ENCODE measurements at regions not wholly inside any gene's neighbourhood (a gene's known extent, or its start where the extent isn't known, plus 50 kb on each side); places are given as distances from the start of the nearest gene placed in this dataset.

DNA sequence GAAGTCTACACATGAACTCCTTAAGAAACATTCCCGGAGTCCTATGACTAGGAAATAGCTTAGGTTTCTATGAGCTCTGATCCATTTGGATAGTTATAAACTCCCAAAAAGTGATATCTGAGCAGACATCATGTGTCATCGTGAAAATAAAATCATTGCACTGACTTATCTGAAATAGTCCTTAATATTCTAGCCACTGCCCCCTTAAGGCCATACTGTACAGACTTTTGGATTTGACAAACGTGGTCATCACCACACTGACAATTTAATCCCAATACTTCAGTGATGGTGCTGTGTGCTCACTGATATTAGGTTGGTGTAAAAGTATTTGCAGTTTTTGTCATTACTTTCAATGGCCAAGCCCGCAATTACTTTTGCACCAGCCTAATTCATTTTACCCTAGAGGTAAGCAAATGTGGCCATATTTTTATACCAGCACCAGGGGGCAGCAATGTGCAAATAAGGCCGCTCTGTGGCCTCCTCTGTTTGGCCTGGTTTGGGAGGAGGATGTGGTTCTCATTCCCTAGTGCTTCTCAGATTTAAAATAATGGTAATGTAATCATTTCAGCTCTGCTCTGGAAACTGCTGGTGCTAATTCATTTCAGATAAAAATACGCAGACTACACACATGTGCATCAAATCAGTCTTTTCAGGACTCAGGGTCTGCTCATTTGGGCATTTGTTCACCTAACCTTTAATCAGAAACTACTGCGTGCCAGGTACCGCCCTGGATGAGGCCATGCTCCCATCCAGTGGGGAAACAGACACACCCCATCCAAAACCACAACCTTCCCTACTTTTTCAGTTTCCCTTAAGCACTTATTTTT, 196.4 kb upstream of the C1QTNF7 start:
- Histone ChIP-seq H3K27ac (no peak overlapping the region), H3K4me3 (IDR thresholded peaks at IDR 0.05; ENCODE audit: insufficient read depth, low read depth, low read length) (no peak overlapping the region), H4K20me1 (ENCODE audit: insufficient read depth) (no peaks in the 10 kb centered on the region), H3K4me2 (no peak overlapping the region), H2AFZ (ENCODE audit: low read depth) (no peak overlapping the region), H3K27me3 (ENCODE audit: insufficient read depth, low read depth) (no peaks in the 10 kb centered on the region), H3K36me3 (ENCODE audit: insufficient read depth) (no peaks in the 10 kb centered on the region), H3K9ac (no peak overlapping the region), H3K4me1 (ENCODE audit: low read depth, poor library complexity, severe bottlenecking) (peaks cover 23% of the 10 kb centered on the region), H3K79me2 (ENCODE audit: insufficient read depth, low read depth) (no peaks in the 10 kb centered on the region)
- TF ChIP-seq, protein P1, sequence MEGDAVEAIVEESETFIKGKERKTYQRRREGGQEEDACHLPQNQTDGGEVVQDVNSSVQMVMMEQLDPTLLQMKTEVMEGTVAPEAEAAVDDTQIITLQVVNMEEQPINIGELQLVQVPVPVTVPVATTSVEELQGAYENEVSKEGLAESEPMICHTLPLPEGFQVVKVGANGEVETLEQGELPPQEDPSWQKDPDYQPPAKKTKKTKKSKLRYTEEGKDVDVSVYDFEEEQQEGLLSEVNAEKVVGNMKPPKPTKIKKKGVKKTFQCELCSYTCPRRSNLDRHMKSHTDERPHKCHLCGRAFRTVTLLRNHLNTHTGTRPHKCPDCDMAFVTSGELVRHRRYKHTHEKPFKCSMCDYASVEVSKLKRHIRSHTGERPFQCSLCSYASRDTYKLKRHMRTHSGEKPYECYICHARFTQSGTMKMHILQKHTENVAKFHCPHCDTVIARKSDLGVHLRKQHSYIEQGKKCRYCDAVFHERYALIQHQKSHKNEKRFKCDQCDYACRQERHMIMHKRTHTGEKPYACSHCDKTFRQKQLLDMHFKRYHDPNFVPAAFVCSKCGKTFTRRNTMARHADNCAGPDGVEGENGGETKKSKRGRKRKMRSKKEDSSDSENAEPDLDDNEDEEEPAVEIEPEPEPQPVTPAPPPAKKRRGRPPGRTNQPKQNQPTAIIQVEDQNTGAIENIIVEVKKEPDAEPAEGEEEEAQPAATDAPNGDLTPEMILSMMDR (conservative IDR thresholded peaks at IDR 0.05; ENCODE audit: low read depth, low read length), result peak; percentile 66

DNA sequence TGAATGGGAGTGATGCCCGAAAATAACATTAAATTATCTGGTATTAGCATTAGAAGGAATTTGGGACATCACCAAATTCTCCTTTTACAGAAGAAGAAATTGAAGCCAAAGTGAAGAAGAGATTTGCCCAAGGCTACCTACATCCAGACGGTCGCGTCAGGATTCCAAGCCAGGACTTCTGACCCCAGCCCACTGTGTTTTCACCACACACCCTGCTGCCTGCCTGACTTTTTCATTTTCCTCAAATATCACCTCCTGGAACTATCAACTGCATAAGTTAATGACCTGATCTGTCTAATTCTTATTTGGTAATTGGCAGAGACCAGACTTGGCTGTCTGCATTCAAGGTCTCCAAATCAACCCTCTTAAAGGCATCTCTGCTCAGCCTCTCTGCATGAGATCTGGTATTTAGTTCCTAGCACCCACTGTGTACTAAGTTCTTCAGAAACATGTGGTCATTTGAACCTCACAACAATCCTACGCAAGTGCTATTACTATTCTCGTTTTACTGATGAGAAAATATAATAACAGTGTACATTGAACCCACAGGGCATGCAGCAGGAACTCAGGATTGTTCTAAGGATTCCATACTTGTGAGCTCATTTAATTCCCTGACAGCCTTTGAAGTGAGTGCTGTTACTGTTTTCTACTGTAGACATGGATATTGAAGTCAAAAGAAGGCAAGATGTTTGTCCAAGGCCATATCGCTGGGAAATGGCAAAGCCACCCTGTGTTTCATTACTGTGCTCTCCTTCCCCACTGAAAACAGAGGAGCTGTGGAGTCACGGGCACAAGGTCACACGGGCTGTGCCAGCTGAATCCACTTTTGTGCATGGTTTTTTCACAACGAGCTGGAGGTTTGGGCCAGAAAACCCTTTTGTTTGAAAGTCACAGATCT, 195.2 kb upstream of the C1QTNF7 start:
- Histone ChIP-seq H3K36me3 (ENCODE audit: insufficient read depth) (no peaks in the 10 kb centered on the region), H3K79me2 (ENCODE audit: insufficient read depth, low read depth) (no peaks in the 10 kb centered on the region), H3K27ac (peak overlapping the region; percentile 15; the same call in 1 of the 2 replicates), H3K4me2 (peak overlapping the region; percentile 88), H3K4me3 (IDR thresholded peaks at IDR 0.05; ENCODE audit: insufficient read depth, low read depth, low read length) (no peak overlapping the region), H2AFZ (ENCODE audit: low read depth) (peak overlapping the region; percentile 75; the same call in 1 of the 2 replicates), H3K9ac (peak overlapping the region; percentile 27; the same call in 1 of the 2 replicates), H3K4me1 (ENCODE audit: low read depth, poor library complexity, severe bottlenecking) (peaks cover 23% of the 10 kb centered on the region), H4K20me1 (ENCODE audit: insufficient read depth) (no peaks in the 10 kb centered on the region), H3K27me3 (ENCODE audit: insufficient read depth, low read depth) (no peaks in the 10 kb centered on the region)
- TF ChIP-seq, protein P1 (conservative IDR thresholded peaks at IDR 0.05; ENCODE audit: low read depth, low read length), result no peak

- no peak overlapping the region for H3K4me3 ChIP-seq (IDR thresholded peaks at IDR 0.05; ENCODE audit: insufficient read depth, low read depth, low read length)
- peak overlapping the region; percentile 88 for H3K4me2 ChIP-seq
- no peaks in the 10 kb centered on the region for H3K79me2 ChIP-seq (ENCODE audit: insufficient read depth, low read depth)
- H3K4me1 ChIP-seq (ENCODE audit: low read depth, poor library complexity, severe bottlenecking), result peaks cover 23% of the 10 kb centered on the region
- H2AFZ ChIP-seq (ENCODE audit: low read depth), result peak overlapping the region; percentile 75
- peak overlapping the region; percentile 27; the same call in 1 of the 2 replicates for H3K9ac ChIP-seq
- H3K27ac ChIP-seq, result peak overlapping the region; percentile 15; the same call in 1 of the 2 replicates
- H3K36me3 ChIP-seq (ENCODE audit: insufficient read depth), result no peaks in the 10 kb centered on the region
- TF ChIP-seq, protein P1 (conservative IDR thresholded peaks at IDR 0.05; ENCODE audit: low read depth, low read length), result no peak
- H4K20me1 ChIP-seq (ENCODE audit: insufficient read depth), result no peaks in the 10 kb centered on the region
- H3K27me3 ChIP-seq (ENCODE audit: insufficient read depth, low read depth), result no peaks in the 10 kb centered on the region
Observed at GRCh38 chr4:15233264-15233597, 194.6 kb upstream of the C1QTNF7 start.

GRCh38 chr4:15233626-15234025, 194.2 kb upstream of the C1QTNF7 start:
- Histone ChIP-seq H3K27me3 (ENCODE audit: insufficient read depth, low read depth) (no peaks in the 10 kb centered on the region), H3K4me1 (ENCODE audit: low read depth, poor library complexity, severe bottlenecking) (peaks cover 23% of the 10 kb centered on the region), H3K4me3 (IDR thresholded peaks at IDR 0.05; ENCODE audit: insufficient read depth, low read depth, low read length) (no peak overlapping the region), H3K27ac (peak overlapping the region; percentile 15; the same call in 1 of the 2 replicates), H2AFZ (ENCODE audit: low read depth) (peak overlapping the region; percentile 75), H3K4me2 (peak overlapping the region; percentile 88), H3K9ac (peak overlapping the region; percentile 27; the same call in 1 of the 2 replicates), H3K79me2 (ENCODE audit: insufficient read depth, low read depth) (no peaks in the 10 kb centered on the region), H3K36me3 (ENCODE audit: insufficient read depth) (no peaks in the 10 kb centered on the region), H4K20me1 (ENCODE audit: insufficient read depth) (no peaks in the 10 kb centered on the region)
- TF ChIP-seq, protein P1 (conservative IDR thresholded peaks at IDR 0.05; ENCODE audit: low read depth, low read length), result no peak
